ENCODE measurements at regions not wholly inside any gene's neighbourhood (a gene's known extent, or its start where the extent isn't known, plus 50 kb on each side); places are given as distances from the start of the nearest gene placed in this dataset.

- H3K27me3 ChIP-seq = no peaks in the 10 kb centered on the region
- 53 to 70% (median 54%) methylated on average over 4 of the region's 4 CpGs for WGBS, 3 donors
- intact Hi-C loops (cut with DNase I) = no loop called here
These were observed 340.5 kb upstream of the MAOA start for GRCh38 chrX:43315622-43316021.

GRCh38 chrX:43316146-43316545 is 340.0 kb upstream of the MAOA start:
- intact Hi-C loops (cut with DNase I) = no loop called here
- H3K9me3 ChIP-seq = no peaks in the 10 kb centered on the region
- no peak overlapping the region for H3K4me3 ChIP-seq
- H3K4me1 ChIP-seq (ENCODE audit: insufficient read depth) = no peaks in the 10 kb centered on the region
- H3K27ac ChIP-seq = no peak overlapping the region
- H3K36me3 ChIP-seq = no peaks in the 10 kb centered on the region
- TF ChIP-seq CTCF (IDR thresholded peaks at IDR 0.05) (no peak), EP300 (IDR thresholded peaks at IDR 0.05) (no peak), POLR2A (IDR thresholded peaks at IDR 0.05) (no peak)
- no peak for DNase-seq
- 69 to 72% (median 72%) methylated on average over 2 of the region's 2 CpGs for WGBS, 3 donors
- H3K27me3 ChIP-seq = no peaks in the 10 kb centered on the region

More at GRCh38 chrX:43315622-43316021, 340.5 kb upstream of the MAOA start:
- Histone ChIP-seq H3K4me3 (no peak overlapping the region), H3K36me3 (no peaks in the 10 kb centered on the region), H3K9me3 (no peaks in the 10 kb centered on the region), H3K27ac (no peak overlapping the region), H3K4me1 (ENCODE audit: insufficient read depth) (no peaks in the 10 kb centered on the region)
- TF ChIP-seq POLR2A (IDR thresholded peaks at IDR 0.05) (no peak), CTCF (IDR thresholded peaks at IDR 0.05) (no peak)
- DNase-seq = no peak

- no peaks in the 10 kb centered on the region for H3K27me3 ChIP-seq
- no peak overlapping the region for H3K4me3 ChIP-seq
- TF ChIP-seq POLR2A (IDR thresholded peaks at IDR 0.05) = no peak
- no peak for TF ChIP-seq EP300 (IDR thresholded peaks at IDR 0.05)
- TF ChIP-seq CTCF (IDR thresholded peaks at IDR 0.05) = no peak
- H3K27ac ChIP-seq = no peak overlapping the region
- WGBS, 3 donors = 51 to 59% (median 59%) methylated on average over 1 of the region's 1 CpG
- H3K4me1 ChIP-seq (ENCODE audit: insufficient read depth) = no peaks in the 10 kb centered on the region
- DNase-seq = no peak
- intact Hi-C loops (cut with DNase I) = no loop called here
- H3K9me3 ChIP-seq = no peaks in the 10 kb centered on the region
- H3K36me3 ChIP-seq = no peaks in the 10 kb centered on the region
These were observed 338.7 kb upstream of the MAOA start for GRCh38 chrX:43317378-43317777.

- H3K27me3 ChIP-seq = no peaks in the 10 kb centered on the region
These were observed 327.6 kb upstream of the MAOA start for GRCh38 chrX:43328358-43328946.

GRCh38 chrX:43333543-43333942 is 322.6 kb upstream of the MAOA start:
- H3K36me3 ChIP-seq = no peaks in the 10 kb centered on the region
- 67 to 74% (median 73%) methylated on average over 1 of the region's 1 CpG for WGBS, 3 donors
- H3K27me3 ChIP-seq = no peaks in the 10 kb centered on the region
- no peaks in the 10 kb centered on the region for H3K9me3 ChIP-seq
- intact Hi-C loops (cut with DNase I) = no loop called here
- no peak overlapping the region for H3K4me3 ChIP-seq
- no peak for DNase-seq
- no peak for TF ChIP-seq EP300 (IDR thresholded peaks at IDR 0.05)
- no peak for TF ChIP-seq CTCF (IDR thresholded peaks at IDR 0.05)
- no peak for TF ChIP-seq POLR2A (IDR thresholded peaks at IDR 0.05)
- no peak overlapping the region for H3K27ac ChIP-seq
- H3K4me1 ChIP-seq (ENCODE audit: insufficient read depth) = no peaks in the 10 kb centered on the region

More at GRCh38 chrX:43328358-43328946, 327.6 kb upstream of the MAOA start:
- H3K4me3 ChIP-seq = no peak overlapping the region
- intact Hi-C loops (cut with DNase I) = no loop called here
- H3K4me1 ChIP-seq (ENCODE audit: insufficient read depth) = no peaks in the 10 kb centered on the region
- H3K36me3 ChIP-seq = no peaks in the 10 kb centered on the region
- no peaks in the 10 kb centered on the region for H3K9me3 ChIP-seq
- WGBS, 3 donors = 72 to 84% (median 80%) methylated on average over 9 of the region's 9 CpGs
- TF ChIP-seq EP300 (IDR thresholded peaks at IDR 0.05) (no peak), POLR2A (IDR thresholded peaks at IDR 0.05) (no peak)
- no peak overlapping the region for H3K27ac ChIP-seq
- no peak for DNase-seq
